GM19240 (cell line): ENCODE measurements at regions not wholly inside any gene's neighbourhood (a gene's known extent, or its start where the extent isn't known, plus 50 kb on each side); places are given as distances from the start of the nearest gene placed in this dataset.

Experiments used
- DNase-seq: peaks from one replicate; pipeline ENCODE4 v3.0.0; 2011; ENCODE audit warnings: low spot score; ENCODE audit not compliant: insufficient read length

DNA sequence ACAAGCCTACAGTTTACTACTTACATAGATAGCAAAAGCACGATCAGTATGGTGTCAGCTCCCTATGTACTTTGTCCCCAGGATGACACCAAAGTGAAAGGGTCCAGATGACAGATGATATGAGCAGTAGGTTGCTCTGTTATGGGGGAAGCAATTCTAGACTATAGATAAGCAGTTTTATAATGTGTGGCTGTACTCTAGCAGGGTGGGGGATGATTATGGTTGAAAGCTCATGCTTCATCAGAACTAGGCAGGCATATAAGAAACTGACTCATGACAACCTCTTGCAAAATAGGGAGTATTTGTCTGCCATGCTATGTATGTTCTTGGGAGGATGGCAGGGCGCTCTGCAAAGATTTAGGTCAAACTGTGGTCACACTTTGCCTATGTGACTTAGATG lies 158.2 kb upstream of the ZBED5 start:
- DNase-seq, result no peak

DNA sequence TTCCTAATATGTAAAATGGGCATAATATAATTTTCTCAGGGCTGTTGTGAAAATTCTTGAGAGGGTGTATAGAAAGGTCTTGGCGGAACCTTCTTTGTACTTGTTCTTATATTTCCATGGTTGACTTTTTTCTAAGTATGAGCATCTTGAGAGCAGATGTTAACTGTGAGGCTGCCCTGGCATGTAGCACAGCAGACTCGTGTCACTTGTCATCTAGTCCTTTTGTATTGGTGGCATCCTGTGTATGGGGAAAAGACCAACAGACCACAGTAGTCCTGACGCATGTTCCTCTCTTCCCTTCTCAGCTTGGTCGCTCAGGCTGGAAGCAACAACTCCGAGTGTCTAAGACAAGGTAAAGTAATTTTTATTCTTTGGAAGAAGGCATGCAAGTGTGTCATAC lies 153.8 kb upstream of the ZBED5 start:
- no peak for DNase-seq

DNA sequence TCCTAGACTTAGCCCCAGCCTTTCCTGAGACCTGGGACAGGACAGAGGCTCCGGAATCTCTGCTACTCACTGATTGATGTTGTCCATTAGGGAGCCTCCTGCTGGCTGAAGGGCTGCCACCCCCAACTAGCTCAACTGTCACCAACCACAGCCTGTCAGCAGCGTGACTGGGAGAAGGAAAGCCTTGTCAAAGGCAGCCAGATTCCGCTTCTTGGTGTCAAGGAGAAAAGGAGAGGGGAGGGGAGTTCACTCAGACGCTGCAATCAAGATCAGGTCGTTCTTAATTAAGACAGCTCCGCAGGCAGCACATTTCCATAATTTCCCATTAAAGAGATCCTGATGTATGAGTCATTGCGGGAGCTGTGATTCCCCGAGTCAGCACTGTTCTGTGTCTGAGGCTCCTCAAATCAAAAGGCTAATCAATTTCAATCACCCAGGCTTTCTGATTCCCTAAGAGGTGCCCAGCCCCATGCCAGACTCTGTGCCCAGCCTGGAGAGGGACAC lies 152.8 kb upstream of the ZBED5 start:
- no peak for DNase-seq

DNA sequence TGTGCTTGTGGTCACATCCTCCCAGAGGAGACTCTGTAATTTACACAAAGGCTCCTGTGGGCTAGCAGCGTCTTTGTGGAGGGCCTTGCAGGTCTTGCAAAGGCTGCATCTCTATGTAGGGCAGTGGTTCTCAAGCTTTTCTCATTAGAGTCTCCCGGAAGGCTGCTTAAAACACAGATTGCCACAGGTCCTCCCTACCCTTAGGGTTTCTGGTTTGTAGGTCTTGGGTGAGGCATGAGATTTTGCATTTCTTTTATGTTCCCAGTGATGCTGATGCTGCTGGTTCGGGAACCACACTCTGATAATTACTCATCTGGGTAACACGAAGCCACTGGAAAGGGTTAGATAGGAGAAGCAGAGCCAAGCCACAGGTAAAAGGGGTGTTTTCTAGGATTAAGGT lies 151.3 kb upstream of the ZBED5 start:
- no peak for DNase-seq

DNA sequence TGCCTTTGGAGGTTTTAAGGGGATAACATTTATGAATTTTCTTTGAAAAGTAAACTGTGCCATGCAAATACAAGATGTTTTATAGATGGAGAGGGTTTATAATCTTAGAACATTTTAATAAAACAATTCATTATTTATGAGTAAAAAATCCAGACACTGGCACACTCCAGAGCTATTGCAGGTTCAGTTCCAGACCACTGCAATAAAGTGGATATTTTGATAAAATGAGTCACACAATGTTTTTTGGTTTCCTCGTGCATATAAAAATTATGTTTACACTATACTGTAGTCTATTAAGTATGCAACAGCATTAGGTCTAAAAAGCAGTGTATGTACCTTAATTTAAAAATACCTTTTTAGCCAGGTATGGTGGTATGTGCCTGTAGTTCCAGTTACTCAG lies 146.2 kb upstream of the ZBED5 start:
- DNase-seq, result no peak

DNA sequence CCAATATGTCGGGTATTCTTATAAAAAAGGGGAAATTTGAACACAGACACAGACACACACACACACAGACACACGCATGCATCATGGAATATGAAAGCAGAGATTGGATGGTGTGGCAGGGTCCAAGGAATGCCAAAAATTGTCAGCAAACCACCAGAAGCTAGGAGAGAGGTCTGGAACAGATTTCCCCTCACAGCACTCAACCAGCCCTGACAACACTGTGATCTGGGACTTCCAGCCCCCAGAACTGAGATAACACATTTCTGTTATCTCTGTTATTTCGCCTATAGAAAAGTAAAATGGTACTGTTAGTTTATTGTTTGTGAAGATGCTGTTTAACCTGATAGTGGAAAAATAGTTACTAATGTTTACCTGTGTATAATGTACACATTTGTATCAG lies 145.4 kb upstream of the ZBED5 start:
- no peak for DNase-seq

DNA sequence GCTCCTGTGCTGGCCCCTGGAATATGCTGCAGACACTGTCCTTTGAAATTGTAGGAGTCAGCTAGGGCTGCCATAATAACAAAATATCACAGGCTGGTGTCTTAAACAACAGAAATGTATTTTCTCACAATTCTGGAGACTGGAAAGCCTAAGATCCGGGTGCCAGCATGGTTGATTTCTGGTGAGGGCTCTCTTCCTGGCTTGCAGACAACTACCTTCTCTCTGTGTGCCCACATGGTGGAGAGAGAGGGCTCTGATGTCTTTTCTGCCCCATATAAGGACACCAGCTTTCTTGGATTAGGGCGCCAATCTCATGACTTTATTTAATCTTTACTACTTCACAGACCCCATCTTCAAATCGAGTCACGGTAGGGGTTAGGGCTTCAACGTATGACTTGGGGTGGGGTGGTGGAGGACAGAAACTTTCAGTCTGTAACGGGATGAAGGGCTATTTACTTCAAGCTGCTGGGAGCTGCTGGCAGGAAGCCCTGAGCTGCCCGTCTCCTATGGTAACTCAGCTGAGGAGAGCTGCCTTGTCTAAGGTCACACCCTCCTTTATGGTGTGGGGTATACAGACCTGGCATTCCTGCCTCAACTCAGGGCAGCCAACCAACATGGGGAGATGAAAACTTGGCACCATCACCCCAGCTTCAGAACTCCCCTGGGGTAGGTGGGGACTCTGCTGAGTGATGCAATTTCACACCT lies 142.9 kb upstream of the ZBED5 start:
- DNase-seq, result no peak

DNA sequence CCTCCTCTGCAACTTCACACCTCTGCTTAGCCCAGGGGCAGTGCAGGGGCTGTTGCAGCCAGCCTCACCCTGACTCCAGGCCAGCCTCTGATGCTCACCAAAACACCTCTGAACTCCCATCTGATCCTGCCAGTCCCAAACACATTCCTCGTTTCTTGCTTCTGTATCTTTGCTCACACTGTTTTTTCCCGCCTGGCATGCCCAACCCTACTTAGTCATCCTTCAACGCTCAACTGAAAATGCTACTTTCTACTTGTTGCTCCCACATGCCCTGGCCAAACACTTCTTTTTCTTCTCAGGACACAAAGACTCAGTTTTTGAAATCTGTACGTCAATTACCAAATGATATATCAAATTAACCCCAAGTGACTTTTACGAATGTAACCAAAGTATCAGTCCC lies 140.8 kb upstream of the ZBED5 start:
- no peak for DNase-seq

DNA sequence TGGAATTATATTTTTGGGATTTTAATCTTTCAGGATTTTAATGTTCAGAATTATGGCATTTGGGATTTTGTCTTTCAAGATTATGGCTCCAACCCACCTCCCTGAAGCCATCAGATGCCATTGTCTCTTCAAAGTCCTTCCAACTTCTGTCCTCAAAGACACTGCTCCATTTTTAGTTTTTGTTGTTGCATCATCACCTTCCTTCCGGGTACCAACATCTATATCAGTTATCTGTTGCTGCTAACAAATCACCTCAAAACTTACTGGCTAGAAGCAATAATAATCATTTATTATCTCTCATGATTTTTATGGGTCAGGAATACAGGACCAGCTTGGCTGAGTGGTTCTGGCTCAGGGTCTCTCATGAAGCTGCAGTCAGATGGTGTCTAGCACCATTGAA lies 138.8 kb upstream of the ZBED5 start:
- no peak for DNase-seq

DNA sequence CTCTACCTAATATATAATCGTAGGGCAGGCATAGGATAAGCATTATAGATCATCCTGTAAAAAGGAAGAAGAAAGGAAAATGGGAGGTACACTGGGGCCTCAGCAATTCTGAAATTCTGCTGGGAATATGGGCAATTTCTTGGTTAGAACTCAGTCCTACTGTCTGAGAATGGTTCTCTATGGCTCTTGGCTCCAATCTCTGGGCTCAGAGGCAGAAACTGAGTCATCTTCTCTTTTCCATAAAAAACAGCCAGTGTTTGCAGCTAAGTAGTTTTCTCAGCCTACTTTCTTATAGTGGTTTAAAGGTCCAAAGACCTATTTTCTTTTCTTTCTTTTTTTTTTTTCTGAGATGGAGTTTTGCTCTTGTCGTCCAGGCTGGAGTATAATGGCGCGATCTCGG lies 135.8 kb upstream of the ZBED5 start:
- DNase-seq, result no peak

DNA sequence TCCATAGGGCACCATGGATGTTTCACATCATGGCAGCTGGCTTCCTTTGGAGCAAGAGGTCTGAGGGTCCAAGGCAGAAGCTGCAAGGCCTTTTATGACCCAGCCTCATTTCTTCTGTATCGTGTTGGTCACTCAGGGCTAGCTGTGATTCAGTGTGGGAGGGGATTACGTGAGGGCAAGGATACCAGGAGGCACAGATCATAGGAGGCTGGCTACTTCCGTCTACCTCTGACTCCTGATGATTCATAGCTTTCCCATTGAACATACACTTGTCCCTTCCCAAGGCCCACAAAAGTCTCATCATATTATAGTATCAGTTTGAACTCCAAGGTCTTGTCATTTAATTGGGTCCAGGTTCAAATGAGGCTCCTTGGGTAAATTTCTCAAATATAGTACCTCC lies 135.3 kb upstream of the ZBED5 start:
- DNase-seq, result no peak

DNA sequence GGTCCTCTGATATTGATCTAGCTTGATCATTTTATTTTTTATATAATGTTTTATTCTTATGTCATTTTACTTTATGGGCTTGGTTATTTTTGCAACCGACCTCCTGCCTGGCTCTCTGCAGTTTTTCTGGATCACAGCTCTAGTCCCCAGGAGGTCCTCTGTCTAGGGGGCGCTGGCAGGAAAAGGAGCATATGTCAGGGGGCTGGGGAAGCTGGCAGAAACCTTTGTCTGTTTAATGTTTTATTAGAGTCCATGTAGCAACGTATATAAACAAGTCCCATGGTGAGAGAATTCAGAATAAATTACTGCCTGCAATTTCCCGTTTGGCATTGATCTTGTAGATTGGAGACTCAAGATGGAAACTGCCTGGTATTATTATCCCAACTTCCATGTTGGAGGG lies 133.5 kb upstream of the ZBED5 start:
- DNase-seq, result no peak

DNA sequence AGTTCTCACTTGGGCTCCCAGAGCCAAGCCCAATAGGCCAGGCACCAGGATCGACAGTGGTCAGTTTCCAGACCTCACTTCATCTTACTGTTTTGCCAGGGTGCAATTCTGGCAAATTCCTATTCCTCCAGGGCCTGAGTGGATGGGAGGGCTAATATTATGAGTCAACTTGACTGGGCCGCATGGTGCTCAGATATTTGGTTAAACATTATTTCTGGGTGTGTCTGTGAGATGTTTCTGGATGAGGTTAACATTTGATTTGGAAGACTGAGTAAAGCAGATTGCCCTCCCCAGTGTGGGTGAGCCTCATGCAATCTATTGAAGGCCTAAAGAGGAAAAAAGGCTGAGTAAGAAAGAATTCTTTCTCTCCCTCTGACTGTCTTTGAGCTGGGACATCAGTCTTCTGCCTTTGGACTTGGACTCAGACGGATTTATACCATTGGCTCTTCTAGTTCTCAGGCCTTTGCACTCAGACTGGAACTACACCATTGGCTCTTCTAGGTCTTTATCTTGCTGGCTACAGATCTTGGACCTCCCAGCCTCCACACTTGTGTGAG lies 132.9 kb upstream of the ZBED5 start:
- no peak for DNase-seq

DNA sequence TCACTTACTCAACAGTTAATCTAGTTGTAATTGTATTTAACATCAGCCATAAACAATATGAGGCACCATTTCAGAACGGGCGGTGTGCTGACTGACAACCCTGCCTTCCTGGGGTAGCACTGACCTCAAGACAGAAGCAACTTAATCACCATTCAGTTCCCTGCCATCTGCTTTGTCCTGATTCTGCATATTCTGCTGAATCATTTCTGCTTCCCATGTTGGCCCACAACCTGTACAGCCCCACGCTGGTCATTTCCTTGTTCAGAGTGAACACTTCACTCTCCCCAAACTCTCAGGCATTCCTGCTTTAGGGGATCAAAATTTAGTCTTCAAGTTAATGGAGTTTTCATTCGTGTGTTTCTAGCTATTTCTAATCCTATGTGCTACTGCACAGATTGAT lies 132.3 kb upstream of the ZBED5 start:
- no peak for DNase-seq

DNA sequence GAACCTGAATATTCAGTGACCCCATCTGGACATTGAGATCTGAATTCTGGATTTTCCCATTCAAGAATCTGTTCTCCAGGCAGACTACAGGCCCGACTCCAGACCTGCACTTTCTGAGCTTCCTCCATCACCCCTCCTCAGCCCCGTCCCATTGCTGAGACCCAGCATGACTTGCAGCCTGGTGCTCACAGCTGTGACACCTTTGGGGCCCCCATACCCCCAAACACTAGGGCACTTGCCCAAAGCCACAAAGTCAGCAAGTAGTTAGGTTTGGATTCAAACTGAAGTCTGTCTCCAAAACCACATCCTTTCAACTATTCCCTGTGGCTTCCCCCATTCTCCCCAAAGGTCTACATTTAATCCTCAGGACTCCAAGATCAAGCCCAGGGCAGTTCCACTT lies 128.2 kb upstream of the ZBED5 start:
- DNase-seq, result no peak

DNA sequence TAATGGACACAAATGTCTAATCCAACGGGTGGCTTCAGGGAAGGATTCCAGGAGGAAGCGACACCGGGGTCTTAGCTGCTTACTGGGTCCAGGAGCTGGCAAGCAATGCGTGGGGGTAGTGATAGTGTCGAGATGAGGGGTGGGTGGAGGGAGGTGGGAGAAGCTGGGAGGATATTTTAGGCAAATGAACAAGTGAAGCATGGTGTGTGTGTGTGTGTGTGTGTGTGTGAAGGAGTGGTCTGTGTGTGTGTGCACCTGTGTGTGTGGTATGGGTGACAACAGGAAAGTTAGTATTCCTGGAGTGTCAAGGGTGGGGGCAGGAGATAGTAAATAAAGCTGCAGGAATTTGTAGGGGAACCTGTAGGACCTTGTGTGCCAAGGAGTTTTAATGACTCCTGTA lies 126.9 kb upstream of the ZBED5 start:
- DNase-seq, result no peak

DNA sequence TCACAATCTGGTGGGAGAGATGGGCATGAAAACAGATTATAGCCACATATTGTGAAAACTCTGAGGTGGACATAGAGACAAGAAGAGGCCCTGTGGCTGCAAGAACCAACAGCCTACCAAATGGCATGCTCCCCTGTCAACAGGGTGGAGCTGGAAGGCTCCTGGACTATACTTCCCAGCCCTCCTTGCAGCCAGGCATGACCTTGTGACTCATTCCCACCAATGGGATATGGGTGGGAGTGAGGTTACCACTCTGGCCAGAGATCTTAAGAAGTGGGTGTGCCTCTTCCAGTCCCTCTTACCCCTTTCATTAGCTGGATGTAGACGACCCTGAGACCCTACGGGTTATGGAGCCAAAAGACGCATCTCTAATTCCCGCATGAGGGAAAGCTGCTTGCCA lies 126.4 kb upstream of the ZBED5 start:
- no peak for DNase-seq

DNA sequence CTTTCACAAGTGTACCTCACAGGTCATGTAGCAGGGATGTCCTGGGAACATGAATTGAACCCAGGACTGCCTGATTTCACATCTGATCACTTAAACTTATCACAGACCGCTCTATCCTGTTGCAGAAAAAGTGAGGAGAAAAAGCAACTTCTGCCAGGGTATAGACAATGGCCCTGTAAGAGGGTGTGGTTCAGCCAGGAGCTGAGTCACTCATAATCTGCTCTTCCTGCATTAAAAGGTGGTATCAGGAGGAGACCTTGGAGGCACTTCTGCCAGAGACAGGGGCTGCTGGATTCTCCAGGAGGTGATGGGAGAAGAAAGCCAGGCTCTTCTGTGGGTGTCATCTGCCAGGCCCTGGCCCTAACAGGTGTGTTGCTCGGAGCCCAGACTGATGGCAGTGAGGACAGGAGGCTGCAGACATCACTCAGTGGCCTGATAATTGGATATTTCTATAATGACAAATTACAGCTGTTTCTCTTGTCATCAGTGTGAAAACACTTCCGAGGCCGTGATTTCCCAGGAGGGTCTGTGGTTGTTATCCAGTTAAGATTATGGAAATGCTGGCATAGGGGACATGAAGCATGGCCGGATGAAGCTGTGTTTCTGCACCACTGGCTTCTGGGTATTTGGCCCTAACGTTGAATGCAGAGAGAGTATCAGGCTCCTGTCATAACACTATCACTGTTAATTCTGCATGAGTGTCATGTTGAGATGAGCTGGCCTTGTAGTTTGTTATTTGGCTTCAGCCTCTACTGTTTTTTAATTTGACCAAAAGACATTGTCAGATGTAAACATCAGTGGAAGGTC lies 125.1 kb upstream of the ZBED5 start:
- DNase-seq, result no peak

DNA sequence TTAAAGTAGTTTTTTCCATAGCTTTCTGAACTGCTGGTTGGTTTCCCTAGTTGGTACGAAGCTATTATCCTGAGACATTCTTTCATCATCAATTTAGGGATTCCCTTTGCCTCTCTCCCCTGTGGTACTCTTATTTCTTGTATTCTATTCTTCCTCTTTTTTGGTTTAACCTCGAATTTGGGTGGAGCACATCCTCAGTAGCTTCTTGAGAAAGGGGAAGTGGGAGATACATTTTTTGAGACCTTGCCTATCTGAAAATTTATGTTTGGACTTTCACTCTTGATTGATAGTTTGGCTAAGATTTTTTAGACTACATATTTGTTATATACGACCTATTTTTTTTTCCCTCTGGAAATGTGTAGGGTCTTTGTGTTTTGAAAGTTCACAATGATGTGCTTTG lies 121.7 kb upstream of the ZBED5 start:
- no peak for DNase-seq

DNA sequence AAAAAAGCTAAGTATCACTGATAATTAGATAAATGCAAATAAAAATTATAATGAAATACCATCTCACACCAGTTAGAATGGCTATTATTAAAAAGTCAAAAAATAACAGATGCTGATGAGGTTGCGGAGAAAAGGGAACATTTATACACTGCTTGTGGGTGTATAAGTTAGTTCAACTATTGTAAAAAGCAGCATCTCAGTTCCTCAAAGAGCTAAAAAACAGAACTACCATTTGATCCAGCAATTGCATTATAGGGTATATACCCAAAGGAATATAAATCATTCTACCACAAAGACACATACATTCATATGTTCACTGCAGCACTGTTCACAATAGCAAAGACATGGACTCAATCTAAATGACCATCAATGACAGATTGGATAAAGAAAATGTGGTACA lies 120.3 kb upstream of the ZBED5 start:
- DNase-seq, result no peak

DNA sequence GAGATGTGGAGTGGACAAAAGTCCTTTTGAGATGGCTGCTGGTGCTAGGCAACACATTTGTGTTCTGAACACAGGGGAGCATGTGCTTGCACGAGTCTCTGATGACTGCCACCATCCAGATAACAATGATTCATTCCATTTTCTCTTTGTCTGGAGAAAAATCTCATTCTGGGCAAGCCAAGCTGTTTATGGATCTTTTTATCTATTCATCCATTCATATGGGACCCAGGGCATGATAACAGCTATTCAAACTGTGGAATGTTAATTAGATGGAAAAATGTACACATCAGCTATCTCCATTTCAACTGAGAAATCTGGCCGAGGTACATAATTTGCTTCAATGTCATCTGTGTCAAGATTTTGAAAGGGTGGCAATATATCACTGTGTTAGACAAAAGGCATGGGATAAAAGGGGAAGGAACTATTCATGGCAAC lies 117.5 kb upstream of the ZBED5 start:
- DNase-seq, result no peak

DNA sequence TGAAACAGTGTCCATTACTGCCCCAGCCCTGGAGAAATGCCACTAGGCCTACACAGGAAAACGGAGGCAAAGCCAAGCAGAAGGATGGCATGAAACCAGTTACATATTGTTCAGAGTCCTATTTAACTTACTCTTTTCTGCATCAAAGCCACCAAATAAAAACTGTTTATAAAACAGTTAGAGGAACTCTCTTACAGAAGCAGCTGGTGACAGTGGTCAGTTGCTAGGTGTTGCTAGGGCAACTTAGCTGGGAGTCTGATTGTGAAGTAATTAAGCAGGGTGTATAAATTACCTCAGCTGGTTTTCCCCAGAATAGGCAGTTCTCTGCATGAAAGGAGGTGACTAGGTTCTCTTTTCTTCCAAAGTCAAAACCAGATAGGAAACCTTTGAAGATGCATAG lies 115.6 kb upstream of the ZBED5 start:
- DNase-seq, result no peak

DNA sequence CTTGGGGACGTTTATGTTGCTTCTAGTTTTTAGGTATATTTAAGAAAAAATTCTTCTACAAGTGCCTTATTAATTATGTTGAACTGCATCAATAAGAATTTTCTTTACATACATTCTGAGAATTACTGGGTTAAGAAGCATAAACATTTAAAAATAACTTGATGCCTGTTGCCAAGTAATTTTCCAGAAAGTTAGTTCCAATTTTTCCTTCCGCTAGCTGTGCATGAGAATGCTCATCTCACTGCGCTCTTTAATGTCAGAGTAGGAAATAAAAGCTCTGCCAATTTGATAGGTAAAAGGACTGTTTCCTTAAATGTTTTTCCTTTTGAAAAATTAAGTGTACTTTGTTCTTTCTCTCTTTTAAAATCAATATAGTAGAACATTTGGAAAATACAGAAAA lies 113.1 kb upstream of the ZBED5 start:
- no peak for DNase-seq
